ENCODE measurements at regions not wholly inside any gene's neighbourhood (a gene's known extent, or its start where the extent isn't known, plus 50 kb on each side); places are given as distances from the start of the nearest gene placed in this dataset.

GRCh38 chr2:116585669-116586327 is 1228.7 kb upstream of the DDX18 start:
- H3K9me3 Mint-ChIP-seq: peaks cover 12% of the 10 kb centered on the region

GRCh38 chr2:116586328-116586689 is 1228.2 kb upstream of the DDX18 start:
- Mint-ChIP-seq H3K27me3 (no peaks in the 10 kb centered on the region), H3K4me3 (no peak overlapping the region), H3K9me3 (peaks cover 12% of the 10 kb centered on the region), H3K36me3 (no peaks in the 10 kb centered on the region), H3K27ac (no peak overlapping the region), H3K4me1 (no peaks in the 10 kb centered on the region)
- ATAC-seq: no peak

More at GRCh38 chr2:116585669-116586327, 1228.7 kb upstream of the DDX18 start:
- Mint-ChIP-seq H3K4me3 (no peak overlapping the region), H3K4me1 (no peaks in the 10 kb centered on the region), H3K27me3 (no peaks in the 10 kb centered on the region), H3K36me3 (no peaks in the 10 kb centered on the region), H3K27ac (no peak overlapping the region)
- no peak for ATAC-seq

Data from stimulated activated memory B cell treated with anti-CD40 and anti-IgM and Interleukin-4, amounts not matched to agents 10 μg/mL and 1 μg/mL and 100 μg/mL, for 72 hours (primary cell).